Caco-2 (cell line): ENCODE measurements at regions not wholly inside any gene's neighbourhood (a gene's known extent, or its start where the extent isn't known, plus 50 kb on each side); places are given as distances from the start of the nearest gene placed in this dataset.

Source experiments
- BruUV-seq: library from RNA; stranded (reverse); fragments of 400-500 nt; replicated peaks from 2 replicates; lab custom pipeline; 2021; lab: Mats Ljungman, UMichigan
- CTCF ChIA-PET: fragments of 300-600 bp; sonication (Branson Sonifier 250); formaldehyde crosslinking; loops from one replicate; lab custom pipeline; 2022; ENCODE audit warnings: antibody characterized with exemption; lab: Charles Lee
- POLR2A ChIA-PET: fragments of 300-600 bp; sonication (Branson Sonifier 250); formaldehyde crosslinking; loops from one replicate; lab custom pipeline; 2022; ENCODE audit warnings: antibody characterized with exemption; lab: Charles Lee
- DNase-seq, 2 experiments: peaks; one replicate each; pipeline versions ENCODE4 v3.0.0 to v3.0.0-alpha.2; 2020 to 2022
- H3K27me3 ChIP-seq: replicated peaks from 2 replicates; pipeline ENCODE4 v1.6.0; 2011; ENCODE audit warnings: low read length; ENCODE audit not compliant: control insufficient read depth, insufficient read depth
- H3K36me3 ChIP-seq: 2 replicates; pipeline ENCODE4 v1.5.1; 2011; ENCODE audit warnings: low read length; ENCODE audit not compliant: control insufficient read depth, insufficient read depth
- H3K4me1 ChIP-seq: fragments of 250-450 bp; sonication (Bioruptor Pico); 2 replicates; pipeline ENCODE4 v1.5.1; 2020; ENCODE audit warnings: mild to moderate bottlenecking
- H3K4me3 ChIP-seq: 2 replicates; pipeline ENCODE4 v1.5.1; 2011; ENCODE audit warnings: low read depth, mild to moderate bottlenecking, control low read depth, low read length
- H3K9me3 ChIP-seq: fragments of 250-450 bp; sonication (Bioruptor Pico); 2 replicates; pipeline ENCODE4 v1.5.1; 2020; ENCODE audit warnings: mild to moderate bottlenecking, moderate library complexity
- H3K27ac Mint-ChIP-seq: one replicate; pipeline ENCODE4 v1.8.0; 2022; ENCODE audit warnings: mixed read lengths; ENCODE audit not compliant: unreplicated experiment
- H3K27me3 Mint-ChIP-seq: one replicate; pipeline ENCODE4 v1.8.0; 2022; ENCODE audit warnings: mixed read lengths; ENCODE audit not compliant: insufficient read depth, unreplicated experiment
- H3K36me3 Mint-ChIP-seq: one replicate; pipeline ENCODE4 v1.8.0; 2022; ENCODE audit warnings: mild to moderate bottlenecking, mixed read lengths; ENCODE audit not compliant: insufficient read depth, unreplicated experiment
- H3K4me1 Mint-ChIP-seq: one replicate; pipeline ENCODE4 v1.8.0; 2022; ENCODE audit warnings: low read depth, mixed read lengths; ENCODE audit not compliant: unreplicated experiment
- H3K4me3 Mint-ChIP-seq: one replicate; pipeline ENCODE4 v1.8.0; 2022; ENCODE audit warnings: mild to moderate bottlenecking, moderate library complexity, mixed read lengths; ENCODE audit not compliant: unreplicated experiment
- H3K9me3 Mint-ChIP-seq: one replicate; pipeline ENCODE4 v1.8.0; 2022; ENCODE audit warnings: mixed read lengths; ENCODE audit not compliant: unreplicated experiment
- intact Hi-C: fragments of 100-400 bp; cut with micrococcal nuclease; formaldehyde crosslinking; loops from one replicate; pipeline ENCODE4 v1.10.0; 2022; ENCODE audit not compliant: unreplicated experiment
- TF ChIP-seq, protein P1 (sequence below), 2 experiments: fragments of 200-600 bp in 1 of 2; IDR thresholded peaks; 1 replicate in 1 of 2; 2 replicates in 1 of 2; pipeline versions ENCODE4 v1.5.1 to v1.8.0; 2011 to 2022; ENCODE audit warnings: antibody characterized with exemption in 1 of 2, control low read depth in 1 of 2, inconsistent platforms in 1 of 2, low read depth in 1 of 2, low read length in 1 of 2, mild to moderate bottlenecking in 1 of 2, moderate library complexity in 1 of 2; ENCODE audit not compliant: insufficient read depth in 1 of 2, severe bottlenecking in 1 of 2, unreplicated experiment in 1 of 2

DNA sequence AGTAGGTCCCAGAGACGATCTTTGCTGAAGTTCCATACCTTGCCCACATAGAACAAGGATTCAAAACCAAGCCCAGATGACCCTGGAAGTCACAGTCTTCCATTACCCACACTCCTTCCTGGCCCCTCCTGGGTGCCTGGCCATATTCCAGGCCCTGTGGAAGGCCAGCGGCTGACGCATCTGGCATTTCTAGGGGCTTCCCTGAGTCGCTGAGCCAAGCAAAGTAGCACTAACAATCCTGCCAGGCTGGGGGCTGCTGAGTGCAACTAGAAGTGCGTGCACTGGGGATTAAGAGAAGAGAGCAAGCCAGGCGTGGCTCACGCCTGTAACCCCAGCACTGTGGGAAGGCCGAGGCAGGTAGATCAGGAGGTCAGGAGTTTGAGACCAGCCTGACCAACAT is 175.2 kb upstream of the CPEB2 start:
- Histone ChIP-seq H3K4me1 (no peaks in the 10 kb centered on the region), H3K27me3 (no peaks in the 10 kb centered on the region), H3K4me3 (no peak overlapping the region), H3K36me3 (no peaks in the 10 kb centered on the region), H3K9me3 (no peaks in the 10 kb centered on the region)
- Mint-ChIP-seq H3K4me1 (no peaks in the 10 kb centered on the region), H3K27ac (no peak overlapping the region), H3K4me3 (no peak overlapping the region), H3K27me3 (peaks cover 2% of the 10 kb centered on the region), H3K9me3 (no peaks in the 10 kb centered on the region), H3K36me3 (no peaks in the 10 kb centered on the region)
- no TSS peak for BruUV-seq
- intact Hi-C loops = no loop called here
- no peak for DNase-seq
- CTCF ChIA-PET = no interaction called here
- POLR2A ChIA-PET = no interaction called here
- TF ChIP-seq, protein P1, sequence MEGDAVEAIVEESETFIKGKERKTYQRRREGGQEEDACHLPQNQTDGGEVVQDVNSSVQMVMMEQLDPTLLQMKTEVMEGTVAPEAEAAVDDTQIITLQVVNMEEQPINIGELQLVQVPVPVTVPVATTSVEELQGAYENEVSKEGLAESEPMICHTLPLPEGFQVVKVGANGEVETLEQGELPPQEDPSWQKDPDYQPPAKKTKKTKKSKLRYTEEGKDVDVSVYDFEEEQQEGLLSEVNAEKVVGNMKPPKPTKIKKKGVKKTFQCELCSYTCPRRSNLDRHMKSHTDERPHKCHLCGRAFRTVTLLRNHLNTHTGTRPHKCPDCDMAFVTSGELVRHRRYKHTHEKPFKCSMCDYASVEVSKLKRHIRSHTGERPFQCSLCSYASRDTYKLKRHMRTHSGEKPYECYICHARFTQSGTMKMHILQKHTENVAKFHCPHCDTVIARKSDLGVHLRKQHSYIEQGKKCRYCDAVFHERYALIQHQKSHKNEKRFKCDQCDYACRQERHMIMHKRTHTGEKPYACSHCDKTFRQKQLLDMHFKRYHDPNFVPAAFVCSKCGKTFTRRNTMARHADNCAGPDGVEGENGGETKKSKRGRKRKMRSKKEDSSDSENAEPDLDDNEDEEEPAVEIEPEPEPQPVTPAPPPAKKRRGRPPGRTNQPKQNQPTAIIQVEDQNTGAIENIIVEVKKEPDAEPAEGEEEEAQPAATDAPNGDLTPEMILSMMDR (IDR thresholded peaks at IDR 0.05; ENCODE audit: insufficient read depth in 1 of 2, low read depth in 1 of 2, low read length in 1 of 2, severe bottlenecking in 1 of 2, unreplicated experiment in 1 of 2) = no peak

DNA sequence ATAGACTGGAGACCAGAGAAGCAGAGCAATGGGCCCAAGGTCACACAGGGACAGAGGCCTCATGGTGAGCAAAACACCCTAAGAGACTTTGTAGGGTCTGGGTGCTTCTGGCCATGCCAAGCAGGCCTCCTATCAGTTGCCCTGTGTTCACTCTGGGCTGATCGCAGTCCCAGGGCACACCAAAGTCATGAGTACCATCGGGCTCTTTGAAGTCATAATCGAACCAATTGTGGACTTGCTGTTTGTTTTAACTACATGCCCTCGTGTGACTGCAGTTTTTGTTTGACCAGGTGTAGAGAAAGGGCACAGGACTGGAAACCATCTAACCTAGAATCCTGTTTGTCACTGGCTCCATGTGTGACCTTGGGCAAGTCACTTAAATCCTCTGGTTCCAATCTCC is 172.5 kb upstream of the CPEB2 start:
- CTCF ChIA-PET = no interaction called here
- Histone ChIP-seq H3K27me3 (no peaks in the 10 kb centered on the region), H3K36me3 (no peaks in the 10 kb centered on the region), H3K9me3 (no peaks in the 10 kb centered on the region), H3K4me3 (no peak overlapping the region), H3K4me1 (no peaks in the 10 kb centered on the region)
- peaks cover 2% of the 10 kb centered on the region for H3K27me3 Mint-ChIP-seq
- POLR2A ChIA-PET = no interaction called here
- H3K4me3 Mint-ChIP-seq = no peak overlapping the region
- intact Hi-C loops = no loop called here
- DNase-seq = no peak
- H3K4me1 Mint-ChIP-seq = no peaks in the 10 kb centered on the region
- TF ChIP-seq, protein P1 (IDR thresholded peaks at IDR 0.05; ENCODE audit: insufficient read depth in 1 of 2, low read depth in 1 of 2, low read length in 1 of 2, severe bottlenecking in 1 of 2, unreplicated experiment in 1 of 2) = no peak
- no peak overlapping the region for H3K27ac Mint-ChIP-seq
- H3K9me3 Mint-ChIP-seq = no peaks in the 10 kb centered on the region
- BruUV-seq = no TSS peak
- no peaks in the 10 kb centered on the region for H3K36me3 Mint-ChIP-seq

DNA sequence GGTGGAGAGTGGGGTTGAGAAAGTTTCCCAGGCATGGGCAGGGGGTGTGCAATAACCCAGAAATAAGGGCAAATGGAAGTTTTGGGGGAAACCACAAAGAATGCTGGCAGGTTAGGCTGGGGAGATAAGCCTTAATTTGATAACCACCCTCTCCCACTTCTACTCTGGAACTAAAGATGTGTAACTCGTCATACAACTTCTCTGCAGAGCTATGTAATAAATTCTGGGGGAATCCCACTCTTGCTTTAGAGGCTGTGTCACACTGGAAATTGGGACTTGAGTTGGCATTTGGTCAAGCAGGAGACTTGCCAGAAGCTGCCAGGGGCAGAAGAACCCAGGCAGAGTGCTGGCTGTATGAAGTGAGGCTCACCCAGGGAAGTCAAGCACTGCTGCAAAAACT is 170.9 kb upstream of the CPEB2 start:
- H3K4me3 ChIP-seq = no peak overlapping the region
- TF ChIP-seq, protein P1 (IDR thresholded peaks at IDR 0.05; ENCODE audit: insufficient read depth in 1 of 2, low read depth in 1 of 2, low read length in 1 of 2, severe bottlenecking in 1 of 2, unreplicated experiment in 1 of 2) = no peak
- intact Hi-C loops = no loop called here
- no peaks in the 10 kb centered on the region for H3K4me1 Mint-ChIP-seq
- BruUV-seq = no TSS peak
- H3K27me3 Mint-ChIP-seq = peaks cover 2% of the 10 kb centered on the region
- no peak overlapping the region for H3K27ac Mint-ChIP-seq
- ChIA-PET POLR2A (no interaction called here), CTCF (no interaction called here)
- no peaks in the 10 kb centered on the region for H3K9me3 ChIP-seq
- no peak for DNase-seq
- no peak overlapping the region for H3K4me3 Mint-ChIP-seq
- no peaks in the 10 kb centered on the region for H3K9me3 Mint-ChIP-seq
- H3K27me3 ChIP-seq = no peaks in the 10 kb centered on the region
- H3K4me1 ChIP-seq = no peaks in the 10 kb centered on the region
- no peaks in the 10 kb centered on the region for H3K36me3 ChIP-seq
- no peaks in the 10 kb centered on the region for H3K36me3 Mint-ChIP-seq
